ENCODE measurements at regions not wholly inside any gene's neighbourhood (a gene's known extent, or its start where the extent isn't known, plus 50 kb on each side); places are given as distances from the start of the nearest gene placed in this dataset.

DNA sequence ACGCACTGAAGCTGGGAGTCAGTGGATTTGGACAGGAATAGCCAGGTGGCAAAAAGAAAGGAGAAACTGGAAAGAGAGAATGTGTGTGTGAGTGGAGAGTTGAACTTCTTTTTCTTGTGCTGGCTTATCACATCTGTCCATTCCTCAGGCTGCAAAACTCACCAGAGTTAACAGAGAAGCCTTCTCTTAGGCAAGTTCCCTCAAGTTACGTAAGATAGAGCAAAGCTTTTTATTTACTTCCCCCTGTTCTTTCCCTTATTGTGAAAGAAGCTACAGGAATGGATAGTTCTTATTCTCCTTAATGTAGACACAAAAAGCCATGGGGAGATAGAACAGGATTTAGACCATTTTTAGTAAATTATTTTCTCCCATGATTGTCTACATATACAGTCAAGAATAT is 188.6 kb downstream of the BMP2 start:
- no peak for DNase-seq (ENCODE audit: low spot score)

DNA sequence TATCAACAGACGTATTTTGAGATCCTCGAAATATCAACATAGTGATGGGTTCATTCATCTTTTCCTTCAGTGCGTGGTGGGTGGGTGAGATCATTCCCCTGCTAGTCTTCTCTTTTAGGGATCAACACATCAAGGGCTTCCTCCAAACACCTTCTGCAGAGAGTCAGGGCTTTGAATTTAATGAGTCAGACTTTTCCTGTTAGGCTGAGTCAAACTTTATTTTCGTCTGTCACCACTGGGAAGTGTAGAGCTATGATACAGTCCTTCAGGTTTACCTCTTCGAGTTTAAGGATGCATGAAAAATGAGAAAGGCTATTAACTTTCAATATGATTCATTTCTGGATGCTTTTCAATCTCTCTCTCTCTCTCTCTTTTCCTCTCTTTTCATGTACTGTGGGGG is 189.1 kb downstream of the BMP2 start:
- no peak for DNase-seq (ENCODE audit: low spot score)

DNA sequence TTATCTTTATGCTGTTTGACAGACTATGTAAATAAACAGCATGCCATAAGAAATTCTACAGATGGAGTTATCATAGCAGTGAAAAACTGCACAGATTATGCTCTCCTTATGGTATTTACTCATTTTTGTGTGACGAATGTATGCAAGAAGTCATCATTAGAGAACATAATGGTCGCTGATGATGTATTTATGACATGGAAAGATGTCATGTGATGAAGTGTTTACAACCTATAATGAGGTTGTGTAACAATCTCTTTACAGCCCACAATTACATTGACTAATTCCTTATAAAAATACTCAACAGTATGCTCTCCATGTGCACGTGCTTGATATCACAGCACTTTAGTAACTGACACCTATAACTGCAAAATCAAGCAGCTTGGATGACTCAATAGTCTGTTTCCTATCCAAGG is 192.4 kb downstream of the BMP2 start:
- no peak for DNase-seq (ENCODE audit: low spot score)

DNA sequence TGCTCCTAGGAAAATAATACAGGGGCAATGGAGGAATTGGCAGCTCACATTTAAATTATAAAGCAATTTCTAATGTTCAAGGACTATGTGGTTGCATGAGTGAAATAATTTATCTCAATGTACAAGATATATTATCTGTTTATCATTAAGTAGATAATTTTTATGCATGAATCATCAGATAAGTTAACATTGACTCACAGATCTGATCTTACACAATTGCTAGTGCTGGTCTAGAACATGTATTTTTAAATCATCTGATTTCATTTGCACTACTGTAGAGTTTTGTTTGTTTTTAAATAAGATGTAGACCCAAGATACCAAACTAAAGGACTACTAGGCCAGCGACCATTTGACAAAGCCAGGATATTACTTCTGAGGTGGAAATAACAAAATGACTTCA is 199.2 kb downstream of the BMP2 start:
- no peak for DNase-seq (ENCODE audit: low spot score)

DNA sequence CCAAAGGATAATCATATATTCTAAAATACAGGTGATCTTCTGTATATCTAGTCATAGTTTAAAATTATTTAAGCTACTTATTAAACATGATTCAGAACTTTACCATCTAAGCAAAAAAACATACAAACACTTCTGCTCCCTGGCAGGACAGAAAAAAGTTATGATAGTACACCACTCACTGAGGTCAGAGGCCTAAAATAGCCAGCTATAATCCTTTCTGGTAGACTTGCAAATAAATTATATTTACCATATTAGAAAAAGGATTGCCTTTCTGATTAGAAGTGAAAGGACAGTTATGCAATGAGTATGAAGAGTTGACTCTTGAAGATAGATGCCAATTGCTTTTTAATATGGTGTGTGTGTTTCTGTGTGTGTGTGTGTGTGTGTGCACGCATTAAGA is 207.4 kb downstream of the BMP2 start:
- DNase-seq (ENCODE audit: low spot score) = no peak

DNA sequence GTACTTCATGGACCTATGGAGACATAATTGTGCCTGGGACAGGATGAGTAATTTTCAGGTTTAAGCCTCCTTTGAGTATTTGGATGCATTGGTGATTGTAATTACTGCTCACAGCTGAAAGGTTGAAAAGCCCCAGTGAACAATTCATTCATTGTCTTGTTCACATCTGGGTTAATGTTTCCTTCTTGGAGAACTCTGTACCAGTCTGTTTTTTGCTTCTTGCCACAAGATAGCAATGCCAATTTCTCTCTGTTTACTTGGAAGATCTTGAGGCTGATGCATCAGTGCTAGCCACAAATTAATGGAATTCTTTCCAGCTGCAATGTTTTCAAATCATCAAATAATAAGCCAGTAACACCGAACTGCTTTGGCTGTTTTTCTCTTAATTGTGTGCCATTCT is 207.8 kb downstream of the BMP2 start:
- no peak for DNase-seq (ENCODE audit: low spot score)

DNA sequence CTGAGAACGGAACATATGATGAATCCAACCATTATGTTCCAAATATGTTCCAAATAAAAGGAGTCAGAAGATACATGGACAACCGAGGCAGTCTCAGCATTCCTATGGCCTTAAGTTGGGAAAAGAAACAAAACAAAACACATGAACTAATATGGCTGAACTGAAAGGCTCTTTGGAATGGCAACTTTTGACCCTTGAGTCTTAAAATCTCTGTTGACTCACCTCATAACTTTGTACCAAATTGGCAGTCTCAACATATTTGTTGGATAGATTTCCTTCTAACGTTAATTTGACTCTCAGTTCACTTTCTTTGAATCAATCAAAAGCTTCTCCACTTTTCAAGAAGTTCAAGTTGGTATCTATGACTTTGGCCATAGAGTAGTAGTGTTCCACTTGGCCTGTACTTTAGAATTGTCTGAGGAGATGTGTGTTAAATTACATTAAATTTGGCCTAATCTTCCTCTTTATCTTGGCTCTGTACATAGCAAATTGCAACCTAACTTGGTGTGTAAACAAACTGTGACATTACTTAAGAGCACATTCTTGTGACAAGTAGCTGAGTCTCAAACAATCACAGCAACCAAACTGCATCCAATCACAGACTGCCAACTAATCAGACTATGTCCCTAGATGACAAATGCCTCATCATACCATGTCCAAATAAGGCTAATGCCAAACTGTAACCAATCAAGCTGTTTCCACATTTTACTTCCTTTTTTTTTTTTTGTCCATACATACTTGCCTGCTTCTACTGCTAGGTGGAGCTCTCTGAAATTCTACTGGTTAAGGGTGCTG is 208.8 kb downstream of the BMP2 start:
- DNase-seq (ENCODE audit: low spot score) = no peak

DNA sequence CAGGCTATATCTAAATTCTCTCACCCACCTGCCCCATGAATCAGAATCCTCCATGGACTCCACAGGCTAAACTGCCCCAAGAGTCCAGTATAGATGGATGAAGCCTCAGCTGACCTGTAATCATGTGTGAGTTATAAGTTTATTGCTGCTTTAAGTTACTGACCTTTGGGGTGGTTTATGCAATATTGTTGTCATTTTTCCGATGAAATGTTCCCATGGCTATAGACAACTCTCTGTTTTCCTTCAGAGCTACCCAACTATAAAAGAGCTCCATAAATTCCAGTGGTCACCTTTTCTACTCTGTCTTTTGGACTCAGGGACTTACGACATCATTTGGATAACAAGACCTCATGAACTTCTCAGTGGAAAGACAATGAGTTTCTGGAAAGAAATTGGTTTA is 212.1 kb downstream of the BMP2 start:
- DNase-seq (ENCODE audit: low spot score) = no peak

DNA sequence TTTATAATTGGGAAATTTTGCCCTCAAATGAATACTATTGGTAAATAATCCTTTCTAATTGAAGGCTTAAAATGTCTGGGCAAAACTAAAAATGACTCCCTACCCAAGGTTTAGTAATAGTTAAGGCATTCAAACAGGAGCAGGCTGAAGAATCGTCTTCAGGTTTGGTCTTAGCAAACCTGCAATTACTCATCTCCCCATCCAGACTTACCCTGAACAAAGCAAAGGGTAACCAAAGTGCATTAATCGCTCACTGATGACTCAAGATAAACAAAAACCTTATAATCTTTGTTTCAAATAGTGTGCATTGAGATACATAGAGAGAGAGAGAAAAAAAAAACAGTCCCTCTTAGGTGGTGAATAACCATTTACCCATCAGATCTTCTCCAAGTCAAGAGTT is 225.5 kb downstream of the BMP2 start:
- no peak for DNase-seq (ENCODE audit: low spot score)

DNA sequence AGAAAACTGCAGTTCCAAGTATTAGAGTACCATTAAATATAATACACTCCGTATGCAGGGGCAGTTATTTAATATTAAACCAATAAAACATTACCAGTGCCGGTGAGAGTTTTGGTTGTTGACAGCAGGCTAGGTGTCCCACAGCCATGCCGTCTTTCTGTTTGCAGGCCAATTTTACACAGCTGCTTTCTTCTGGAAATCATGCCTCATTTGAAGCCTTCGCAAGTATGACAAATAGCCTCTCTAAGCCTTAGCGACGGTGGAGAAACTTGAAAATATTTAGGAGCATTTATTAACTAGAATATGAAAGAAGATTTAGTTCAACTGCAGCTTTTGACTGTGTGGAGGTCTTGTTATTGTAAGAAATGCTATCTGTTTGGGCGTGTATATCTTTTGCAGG is 226.0 kb downstream of the BMP2 start:
- DNase-seq (ENCODE audit: low spot score) = no peak

DNA sequence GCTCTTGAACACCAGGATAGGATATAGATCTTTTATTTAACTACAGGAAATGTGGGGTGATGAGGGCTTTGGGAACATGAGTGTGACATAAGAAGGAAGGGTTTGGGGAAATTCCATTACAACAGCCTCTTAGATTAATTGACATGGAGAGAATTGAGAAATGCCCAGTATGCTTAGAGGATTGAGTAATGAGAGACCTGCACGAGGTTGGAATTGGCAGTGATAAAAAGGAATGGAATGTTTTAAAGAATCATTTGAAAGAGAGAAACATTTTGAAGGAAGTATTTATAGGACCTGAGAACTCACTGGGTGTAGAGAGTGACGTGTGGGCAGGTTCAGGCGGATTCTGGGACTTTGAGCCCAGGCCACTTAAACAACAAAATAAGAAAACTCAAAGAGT is 227.0 kb downstream of the BMP2 start:
- no peak for DNase-seq (ENCODE audit: low spot score)

DNA sequence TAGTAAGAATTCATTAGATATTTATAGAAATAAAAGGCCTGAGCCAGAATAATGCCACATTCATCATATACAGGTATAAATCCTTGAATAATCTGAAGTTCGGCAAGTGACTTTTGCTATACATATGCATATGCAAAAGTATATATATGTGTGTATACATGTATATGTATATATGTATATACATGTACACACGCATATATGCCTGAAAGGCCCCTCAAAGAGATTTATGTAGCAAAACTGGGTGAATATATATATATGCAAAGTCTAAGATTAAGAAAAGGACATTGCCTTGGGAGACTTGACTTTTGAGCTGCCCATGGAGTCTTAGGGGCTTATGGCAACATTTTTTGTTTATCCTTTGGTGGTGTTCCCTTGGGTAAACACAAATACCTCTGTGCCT is 231.4 kb downstream of the BMP2 start:
- DNase-seq (ENCODE audit: low spot score) = no peak

DNA sequence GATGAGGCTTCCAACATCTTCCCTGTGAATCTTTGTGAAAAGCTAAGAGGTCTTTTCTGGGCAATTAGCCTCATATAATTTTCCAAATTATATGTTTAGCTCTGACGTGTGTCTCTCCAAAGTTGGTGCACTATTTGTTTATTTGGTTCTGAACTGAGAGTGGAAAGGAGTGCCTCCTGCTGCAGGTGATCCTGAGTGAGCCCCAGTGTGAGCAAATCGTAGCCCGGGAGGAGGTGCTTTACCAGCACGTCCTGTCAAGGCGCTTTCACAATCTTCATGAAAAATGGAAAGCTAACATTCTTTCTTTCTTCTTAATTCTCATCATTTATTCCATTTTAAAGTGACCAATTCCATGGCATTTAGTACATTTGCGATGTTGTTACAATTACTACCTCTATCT is 231.9 kb downstream of the BMP2 start:
- DNase-seq (ENCODE audit: low spot score) = no peak

DNA sequence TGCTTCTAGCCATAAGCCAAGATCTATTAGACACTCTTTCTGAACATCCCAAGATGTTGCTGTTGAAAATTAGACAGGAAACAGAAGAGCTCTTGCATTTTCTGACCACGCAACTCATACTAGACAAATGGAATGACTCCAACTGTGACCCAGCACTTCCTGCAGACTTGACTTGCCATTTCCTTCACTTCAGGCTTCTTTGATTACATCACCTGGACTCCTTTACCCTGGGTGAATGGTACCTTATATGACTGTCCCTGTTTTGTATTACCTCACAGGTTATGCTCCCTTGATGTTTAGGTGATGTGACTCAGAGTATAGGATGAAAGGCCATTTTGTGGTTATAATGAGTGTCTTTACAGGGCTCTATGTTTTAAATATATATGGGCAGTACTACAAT is 236.1 kb downstream of the BMP2 start:
- DNase-seq (ENCODE audit: low spot score) = no peak

DNA sequence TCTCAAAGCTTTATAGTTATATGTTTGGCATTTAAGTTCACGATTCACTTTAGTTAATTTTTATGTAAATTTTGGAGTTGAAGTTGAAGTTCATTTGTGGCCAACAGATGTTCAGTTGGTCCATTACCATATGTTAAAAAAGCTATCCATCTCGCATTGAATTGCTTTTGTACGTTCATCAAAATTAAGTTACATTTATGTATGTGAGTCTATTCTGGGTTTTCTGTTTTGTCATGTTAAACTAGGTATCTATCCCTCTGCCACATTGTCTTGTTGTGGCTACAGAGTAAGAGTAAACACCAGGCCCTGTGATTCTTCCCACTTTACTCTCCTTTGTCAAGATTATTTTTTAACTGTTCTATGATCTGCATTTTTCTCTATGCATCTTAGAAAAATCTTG is 237.3 kb downstream of the BMP2 start:
- no peak for DNase-seq (ENCODE audit: low spot score)

DNA sequence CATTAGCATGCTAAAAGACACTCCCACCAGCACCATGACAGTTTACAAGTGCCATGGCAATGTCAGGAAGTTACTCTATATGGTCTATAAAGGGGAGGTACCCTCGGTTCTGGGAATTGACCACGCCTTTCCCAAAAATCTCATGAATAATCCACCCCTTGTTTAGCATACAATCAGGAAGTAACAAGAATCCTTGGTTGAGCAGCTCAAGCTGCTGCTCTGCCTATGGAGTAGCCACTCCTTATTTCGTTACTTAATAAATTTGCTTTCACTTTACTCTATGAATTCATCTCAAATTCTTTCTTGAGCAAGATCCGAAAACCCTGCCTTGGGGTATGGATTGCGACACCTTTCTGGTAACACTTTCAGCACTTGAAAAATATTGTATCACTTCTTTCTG is 243.0 kb downstream of the BMP2 start:
- DNase-seq (ENCODE audit: low spot score) = no peak

DNA sequence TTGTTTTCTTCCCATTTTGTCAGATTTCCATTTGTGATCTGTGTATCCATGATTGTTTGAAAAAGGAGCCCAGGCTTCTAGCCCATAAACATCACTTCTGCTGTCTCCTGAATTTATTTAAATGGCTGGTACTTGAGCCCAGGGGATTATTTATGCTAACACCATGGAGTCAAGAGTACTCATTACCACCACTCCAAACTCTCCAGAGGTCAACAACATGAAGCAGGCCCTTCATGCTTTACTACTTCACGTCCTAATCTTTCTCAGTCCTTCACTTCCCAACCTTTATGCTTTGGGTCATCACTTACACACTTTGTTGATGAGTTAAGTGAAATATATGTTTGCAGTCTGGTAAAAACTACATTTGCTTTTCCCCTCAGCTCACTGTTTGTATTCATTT is 247.8 kb downstream of the BMP2 start:
- no peak for DNase-seq (ENCODE audit: low spot score)

DNA sequence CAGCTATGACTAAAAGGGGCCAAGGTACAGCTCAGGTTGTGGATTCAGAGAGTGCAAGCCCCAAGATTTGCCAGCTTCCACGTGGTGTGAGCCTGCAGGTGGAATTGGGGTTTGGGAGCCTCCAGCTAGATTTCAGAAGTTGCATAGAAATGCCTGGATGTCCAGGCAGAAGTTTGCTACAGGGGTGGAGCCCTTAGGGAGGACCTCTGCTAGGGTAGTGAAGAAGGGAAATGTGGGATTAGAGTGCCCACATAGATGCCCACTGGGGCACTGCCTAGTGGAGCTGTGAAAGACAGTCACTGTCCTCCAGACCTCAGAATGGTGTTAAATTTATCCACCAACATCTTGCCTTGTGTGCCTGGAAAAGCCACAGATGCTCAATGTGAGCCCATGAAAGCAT is 255.1 kb downstream of the BMP2 start:
- no peak for DNase-seq (ENCODE audit: low spot score)

DNA sequence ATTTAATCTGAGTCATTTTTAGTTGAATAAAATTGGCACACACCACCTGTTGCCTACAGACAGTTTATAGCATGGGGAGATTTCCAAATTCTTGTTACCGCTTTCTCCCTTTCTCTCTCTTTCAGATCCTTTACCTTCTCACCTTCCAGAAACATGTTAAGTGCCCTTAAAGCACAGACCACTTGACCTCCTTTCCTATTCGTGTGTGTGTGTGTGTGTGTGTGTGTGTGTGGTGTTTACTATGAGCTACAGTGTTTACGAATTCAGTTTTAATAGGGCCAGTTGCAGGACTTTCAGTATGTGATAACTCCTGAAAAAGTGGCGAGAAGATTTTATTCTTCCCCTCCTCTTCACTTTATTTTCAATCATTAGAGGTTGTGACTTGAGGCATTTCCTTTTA is 258.1 kb downstream of the BMP2 start:
- DNase-seq (ENCODE audit: low spot score) = no peak

DNA sequence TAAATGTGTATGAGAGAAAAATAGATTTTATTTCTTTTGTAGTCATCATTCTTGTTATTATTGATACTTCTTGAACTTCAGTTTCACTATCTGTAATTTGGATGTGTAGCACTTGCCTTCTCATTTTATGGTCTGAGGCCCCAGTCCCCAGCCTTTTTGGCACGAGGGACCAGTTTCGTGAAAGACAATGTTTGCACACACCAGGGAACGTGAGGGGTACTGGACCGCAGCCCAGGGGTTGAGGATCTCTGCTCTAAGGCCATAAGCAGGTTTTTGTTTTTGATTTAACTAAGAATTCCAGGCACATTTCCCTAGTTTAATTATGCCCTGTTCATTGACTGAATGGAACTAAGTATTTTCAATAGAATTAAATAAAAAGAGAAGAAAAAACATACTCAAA is 261.5 kb downstream of the BMP2 start:
- DNase-seq (ENCODE audit: low spot score) = no peak

DNA sequence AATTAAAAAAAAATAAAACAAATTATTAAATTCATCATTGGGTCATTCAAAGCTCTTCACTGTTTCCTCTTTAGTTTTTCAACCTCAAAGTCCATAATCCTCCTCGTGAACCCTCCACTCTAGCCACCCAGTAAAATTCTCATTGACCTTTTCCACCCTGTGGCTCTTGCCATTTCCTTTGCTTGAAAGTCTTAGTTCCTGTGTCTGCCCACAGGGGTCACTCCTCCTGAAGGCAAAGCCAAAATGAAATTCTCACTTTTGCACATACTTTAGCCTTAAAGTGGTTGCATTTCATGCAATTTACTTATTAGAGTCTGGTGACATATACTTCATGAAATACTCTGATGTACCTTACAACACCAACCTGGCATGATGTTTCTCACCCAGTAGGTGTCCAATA is 263.7 kb downstream of the BMP2 start:
- no peak for DNase-seq (ENCODE audit: low spot score)

DNA sequence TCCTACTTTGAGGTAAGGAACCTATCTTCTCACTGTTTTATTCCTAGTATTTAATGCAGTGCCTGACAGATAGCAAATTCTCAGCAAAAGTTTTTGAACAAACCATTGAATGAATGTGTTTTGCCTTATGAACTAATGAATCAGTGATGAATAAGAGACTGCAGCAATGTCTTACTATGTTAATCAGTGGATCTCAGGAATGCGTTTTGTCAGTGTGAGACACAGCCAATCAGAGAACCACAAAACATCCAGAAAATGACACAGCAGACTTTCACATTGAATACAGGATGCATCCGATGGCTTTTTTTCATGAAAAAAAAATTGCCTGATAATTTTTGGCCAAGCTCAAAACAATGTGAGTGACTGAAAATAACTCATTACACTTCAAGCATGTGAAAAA is 270.5 kb downstream of the BMP2 start:
- DNase-seq (ENCODE audit: low spot score) = no peak

DNA sequence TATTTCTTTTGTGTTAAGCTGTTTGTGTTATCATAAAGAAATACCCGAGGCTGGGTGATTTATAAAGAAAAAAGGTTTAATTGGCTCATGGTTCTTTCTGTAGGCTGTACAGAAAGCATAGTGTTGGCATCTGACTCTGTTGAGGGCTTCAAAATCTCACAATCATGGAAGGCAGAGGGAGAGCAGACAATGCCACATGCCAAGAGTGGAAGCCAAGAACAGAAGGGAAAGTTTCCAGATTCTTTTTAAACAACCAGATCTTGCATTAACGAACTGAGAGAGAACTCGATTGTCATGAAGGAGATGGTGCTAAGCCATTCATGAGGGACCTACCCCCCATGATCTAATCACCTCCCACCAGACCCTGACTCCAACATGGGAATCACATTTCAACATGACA is 290.1 kb downstream of the BMP2 start:
- no peak for DNase-seq (ENCODE audit: low spot score)

DNA sequence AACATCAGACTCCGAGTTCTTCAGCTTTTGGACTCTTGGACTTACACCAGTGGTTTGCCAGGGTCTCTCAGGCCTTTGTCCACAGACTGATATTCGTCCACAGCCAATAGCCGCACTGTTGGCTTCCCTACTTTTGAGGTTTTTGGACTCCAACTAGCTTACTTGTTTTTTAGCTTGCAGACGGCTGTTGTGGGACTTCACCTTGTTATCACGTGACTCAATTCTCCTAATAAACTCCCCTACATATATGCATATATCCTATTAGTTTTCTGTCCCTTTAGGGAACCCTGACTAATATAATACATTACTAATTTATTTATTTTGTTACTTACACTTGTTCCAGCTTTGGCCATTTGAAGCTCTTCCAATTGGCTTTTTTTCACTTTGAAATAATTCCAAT is 311.3 kb downstream of the BMP2 start:
- DNase-seq (ENCODE audit: low spot score) = no peak

Data from mucosa of gallbladder (tissue), 1 donor.